ENCODE measurements at regions not wholly inside any gene's neighbourhood (a gene's known extent, or its start where the extent isn't known, plus 50 kb on each side); places are given as distances from the start of the nearest gene placed in this dataset.
A peak's percentile ranks its signal among the peaks of the same experiment; 100 is the strongest.

DNA sequence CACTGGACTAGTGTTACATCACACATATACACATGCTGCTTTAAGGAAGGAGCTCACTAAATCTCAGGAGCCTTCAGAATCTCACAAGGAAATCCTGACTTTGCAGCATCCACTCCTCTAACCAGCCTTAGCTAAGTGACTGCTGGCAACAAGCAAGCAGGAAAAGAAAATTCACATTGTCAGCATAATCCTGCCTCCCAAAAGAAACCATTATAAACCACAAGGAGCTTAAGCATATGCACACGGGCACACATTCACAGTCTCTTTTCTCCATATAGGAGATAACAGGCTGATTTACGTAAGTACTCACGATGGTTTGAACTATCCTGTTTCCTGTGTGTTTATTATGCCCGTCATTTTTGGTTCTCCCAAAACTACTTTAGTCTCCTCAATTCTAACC is 136.3 kb downstream of the TMEM144 start:
- Histone ChIP-seq H3K79me2 (ENCODE audit: control insufficient read depth, insufficient read depth, low read length) (no peaks in the 10 kb centered on the region), H3K9me3 (replicated peaks; ENCODE audit: control insufficient read depth, insufficient read depth, low read depth, low read length) (no peaks in the 10 kb centered on the region), H3K27ac (ENCODE audit: extremely low read depth, low read depth, low read length) (no peak overlapping the region), H3K9ac (ENCODE audit: insufficient read depth in 1 of 2, low read depth in 2 of 2, low read length in 2 of 2) (no peak overlapping the region), H2AFZ (ENCODE audit: low read depth, low read length) (no peak overlapping the region), H3K4me1 (replicated peaks in 1 of 2; ENCODE audit: control insufficient read depth in 2 of 2, insufficient read depth in 2 of 2, low read length in 2 of 2) (no peaks in the 10 kb centered on the region), H3K4me2 (ENCODE audit: insufficient read depth, low read length) (no peak overlapping the region), H4K20me1 (replicated peaks; ENCODE audit: control insufficient read depth, insufficient read depth, low read length) (no peaks in the 10 kb centered on the region), H3K27me3 (ENCODE audit: control insufficient read depth in 2 of 2, insufficient read depth in 2 of 2, low read length in 2 of 2) (no peaks in the 10 kb centered on the region), H3K4me3 (no peak overlapping the region), H3K9me1 (ENCODE audit: control insufficient read depth, insufficient read depth, low read length) (no peaks in the 10 kb centered on the region), H3K36me3 (ENCODE audit: control insufficient read depth, insufficient read depth, low read length) (no peaks in the 10 kb centered on the region)
- no TSS peak for BruUV-seq (replicated peaks)
- 3% methylated on average over 4 of the region's 4 CpGs for WGBS (ENCODE audit: insufficient coverage, low coverage, missing lambda C conversion rate)
- TF ChIP-seq C11orf30 (IDR thresholded peaks at IDR 0.05; ENCODE audit: low read depth) = peak; percentile 69
- TF ChIP-seq ZNF316 (IDR thresholded peaks at IDR 0.05) = peak; percentile 85
- TF ChIP-seq MAFF (IDR thresholded peaks at IDR 0.05; ENCODE audit: low read length) = peak; percentile 75
- peak; percentile 70 for TF ChIP-seq MAFG (tag; conservative IDR thresholded peaks at IDR 0.05)
- TF ChIP-seq ZNF778 (CRISPR knock-in tag; IDR thresholded peaks at IDR 0.05) = no peak
- TF ChIP-seq ATF6 (CRISPR knock-in tag; IDR thresholded peaks at IDR 0.05) = no peak
- TF ChIP-seq MAFK (IDR thresholded peaks at IDR 0.05; ENCODE audit: low read length) = peak; percentile 63
- no peak for TF ChIP-seq ZNF408 (CRISPR knock-in tag; IDR thresholded peaks at IDR 0.05; ENCODE audit: low read depth)
- no peak for TF ChIP-seq NKRF (IDR thresholded peaks at IDR 0.05; ENCODE audit: borderline replicate concordance)
- ChIA-PET CTCF (ENCODE audit: low intra/inter-chr PET ratio) (no interaction called here), POLR2A (interaction anchor here (0.5 kb wide), 1 partner anchor 154 kb away, joined by 3 read pairs; no protein-coding TSS in a partner anchor)
- in situ Hi-C loops (cut with MboI) = no loop called here
- ATAC-seq (no peak), FAIRE-seq (no peak), DNase-seq (ENCODE audit: extremely low read depth in 1 of 4, low spot score in 3 of 4) (no peak)
- intact Hi-C loops (cut with micrococcal nuclease) = no loop called here
